HG03025 (cell line): ENCODE measurements at regions not wholly inside any gene's neighbourhood (a gene's known extent, or its start where the extent isn't known, plus 50 kb on each side); places are given as distances from the start of the nearest gene placed in this dataset.
"Not testable (repeated sequence)": the region's sequence is repeated elsewhere in the genome, so short reads cannot be mapped to it uniquely, and the experiment has no call there.

Experiments used
- ATAC-seq: cut with Tn5 transposase; IDR thresholded peaks from one replicate; pipeline ENCODE4 v1.9.1; 2021; ENCODE audit warnings: mild to moderate bottlenecking, moderate library complexity; ENCODE audit not compliant: unreplicated experiment, low FRiP score

GRCh38 chr7:149637911-149638565, 135.3 kb downstream of the ZNF467 start:
- no peak for ATAC-seq

- no peak for ATAC-seq
These were observed 137.6 kb downstream of the ZNF467 start for GRCh38 chr7:149635561-149636329.

GRCh38 chr7:149633976-149634945, 136.7 kb upstream of the ZNF746 start:
- no peak for ATAC-seq

GRCh38 chr7:149628361-149629149, 130.9 kb upstream of the ZNF746 start:
- ATAC-seq = not testable (repeated sequence)

- no peak for ATAC-seq
These were observed 130.3 kb upstream of the ZNF746 start for GRCh38 chr7:149627911-149628310.

GRCh38 chr7:149626972-149627371, 129.4 kb upstream of the ZNF746 start:
- no peak for ATAC-seq

GRCh38 chr7:149625947-149626392, 128.4 kb upstream of the ZNF746 start:
- ATAC-seq = no peak

- no peak for ATAC-seq
These were observed 127.8 kb upstream of the ZNF746 start for GRCh38 chr7:149625340-149625946.

- peak; percentile 87 for ATAC-seq
These were observed 127.1 kb upstream of the ZNF746 start for GRCh38 chr7:149624419-149625339.

GRCh38 chr7:149624006-149624405, 126.4 kb upstream of the ZNF746 start:
- ATAC-seq = peak; percentile 15

- ATAC-seq = not testable (repeated sequence)
These were observed 125.8 kb upstream of the ZNF746 start for GRCh38 chr7:149623262-149623997.

- ATAC-seq = no peak
These were observed 125.0 kb upstream of the ZNF746 start for GRCh38 chr7:149622444-149623210.

GRCh38 chr7:149621776-149622175, 124.2 kb upstream of the ZNF746 start:
- ATAC-seq = no peak

GRCh38 chr7:149620961-149621360, 123.4 kb upstream of the ZNF746 start:
- peak; percentile 30 for ATAC-seq

- no peak for ATAC-seq
These were observed 119.3 kb upstream of the ZNF746 start for GRCh38 chr7:149616898-149617297.

GRCh38 chr7:149615690-149616270, 118.2 kb upstream of the ZNF746 start:
- no peak for ATAC-seq
